Duodenal mucosa (tissue), 2 donors: ENCODE measurements at regions not wholly inside any gene's neighbourhood (a gene's known extent, or its start where the extent isn't known, plus 50 kb on each side); places are given as distances from the start of the nearest gene placed in this dataset.

Experiments used
- H3K27ac ChIP-seq: one replicate; pipeline ENCODE4 v1.7.0; 2013; ENCODE audit warnings: low read depth, low read length
- H3K27me3 ChIP-seq, 2 donors: one replicate each; pipeline ENCODE4 v1.7.0; 2013; ENCODE audit warnings: low read length in 2 of 2, control low read depth in 1 of 2; ENCODE audit not compliant: insufficient read depth in 2 of 2, control insufficient read depth in 1 of 2
- H3K36me3 ChIP-seq, 2 donors: one replicate each; pipeline ENCODE4 v1.7.0; 2013; ENCODE audit warnings: low read length in 2 of 2, control low read depth in 1 of 2; ENCODE audit not compliant: insufficient read depth in 2 of 2, control insufficient read depth in 1 of 2
- H3K4me1 ChIP-seq, 2 donors: one replicate each; pipeline ENCODE4 v1.7.0; 2013; ENCODE audit warnings: low read length in 2 of 2, control low read depth in 1 of 2; ENCODE audit not compliant: insufficient read depth in 2 of 2, control insufficient read depth in 1 of 2
- H3K4me3 ChIP-seq, 2 donors: one replicate each; pipeline ENCODE4 v1.7.0; 2013; ENCODE audit warnings: low read length in 2 of 2, low read depth in 1 of 2
- H3K9ac ChIP-seq, 2 donors: one replicate each; pipeline ENCODE4 v1.7.0; 2013; ENCODE audit warnings: low read length in 2 of 2, low read depth in 1 of 2
- H3K9me3 ChIP-seq, 2 donors: one replicate each; pipeline ENCODE4 v1.7.0; 2013; ENCODE audit warnings: low read length in 2 of 2, control low read depth in 1 of 2; ENCODE audit not compliant: control insufficient read depth in 1 of 2

GRCh38 chr5:83846624-83847350, 126.1 kb upstream of the HAPLN1 start:
- no peaks in the 10 kb centered on the region for H3K36me3 ChIP-seq

GRCh38 chr5:83844449-83845068, 123.9 kb upstream of the HAPLN1 start:
- Histone ChIP-seq H3K27me3 (no peaks in the 10 kb centered on the region), H3K9me3 (no peaks in the 10 kb centered on the region), H3K36me3 (no peaks in the 10 kb centered on the region), H3K9ac (no peak overlapping the region), H3K4me3 (peak overlapping the region; percentile 16 to 38), H3K27ac (no peak overlapping the region), H3K4me1 (no peaks in the 10 kb centered on the region)

More at GRCh38 chr5:83846624-83847350, 126.1 kb upstream of the HAPLN1 start:
- Histone ChIP-seq H3K9ac (no peak overlapping the region), H3K27ac (no peak overlapping the region), H3K9me3 (no peaks in the 10 kb centered on the region), H3K4me1 (no peaks in the 10 kb centered on the region), H3K27me3 (no peaks in the 10 kb centered on the region), H3K4me3 (no peak overlapping the region)

GRCh38 chr5:83839788-83840187, 119.1 kb upstream of the HAPLN1 start:
- no peaks in the 10 kb centered on the region for H3K27me3 ChIP-seq

GRCh38 chr5:83839256-83839655, 118.6 kb upstream of the HAPLN1 start:
- no peaks in the 10 kb centered on the region for H3K4me1 ChIP-seq
- H3K4me3 ChIP-seq: no peak overlapping the region
- no peak overlapping the region for H3K9ac ChIP-seq
- H3K27ac ChIP-seq: no peak overlapping the region
- no peaks in the 10 kb centered on the region for H3K36me3 ChIP-seq
- no peaks in the 10 kb centered on the region for H3K27me3 ChIP-seq
- no peaks in the 10 kb centered on the region for H3K9me3 ChIP-seq

More at GRCh38 chr5:83839788-83840187, 119.1 kb upstream of the HAPLN1 start:
- no peak overlapping the region for H3K9ac ChIP-seq
- H3K9me3 ChIP-seq: no peaks in the 10 kb centered on the region
- H3K27ac ChIP-seq: no peak overlapping the region
- no peaks in the 10 kb centered on the region for H3K36me3 ChIP-seq
- H3K4me1 ChIP-seq: no peaks in the 10 kb centered on the region
- H3K4me3 ChIP-seq: no peak overlapping the region

GRCh38 chr5:83837265-83837907, 116.7 kb upstream of the HAPLN1 start:
- Histone ChIP-seq H3K9ac (no peak overlapping the region), H3K9me3 (no peaks in the 10 kb centered on the region), H3K36me3 (no peaks in the 10 kb centered on the region), H3K4me3 (no peak overlapping the region), H3K4me1 (no peaks in the 10 kb centered on the region), H3K27ac (no peak overlapping the region), H3K27me3 (no peaks in the 10 kb centered on the region)

- Histone ChIP-seq H3K9me3 (no peaks in the 10 kb centered on the region), H3K27me3 (no peaks in the 10 kb centered on the region), H3K9ac (no peak overlapping the region), H3K36me3 (no peaks in the 10 kb centered on the region), H3K4me3 (no peak overlapping the region), H3K27ac (no peak overlapping the region), H3K4me1 (no peaks in the 10 kb centered on the region)
These were observed 113.7 kb upstream of the HAPLN1 start for GRCh38 chr5:83834306-83834705.

GRCh38 chr5:83831834-83832233, 111.2 kb upstream of the HAPLN1 start:
- Histone ChIP-seq H3K4me3 (no peak overlapping the region), H3K27ac (no peak overlapping the region), H3K9me3 (no peaks in the 10 kb centered on the region), H3K9ac (no peak overlapping the region), H3K27me3 (no peaks in the 10 kb centered on the region), H3K36me3 (no peaks in the 10 kb centered on the region), H3K4me1 (no peaks in the 10 kb centered on the region)

GRCh38 chr5:83827111-83827557, 106.5 kb upstream of the HAPLN1 start:
- H3K27me3 ChIP-seq: no peaks in the 10 kb centered on the region
- H3K4me1 ChIP-seq: no peaks in the 10 kb centered on the region
- no peak overlapping the region for H3K4me3 ChIP-seq
- no peaks in the 10 kb centered on the region for H3K36me3 ChIP-seq
- H3K9ac ChIP-seq: no peak overlapping the region
- no peak overlapping the region for H3K27ac ChIP-seq
- H3K9me3 ChIP-seq: no peaks in the 10 kb centered on the region

GRCh38 chr5:83817591-83817990, 96.9 kb upstream of the HAPLN1 start:
- Histone ChIP-seq H3K4me1 (no peaks in the 10 kb centered on the region), H3K9ac (no peak overlapping the region), H3K27me3 (no peaks in the 10 kb centered on the region), H3K4me3 (no peak overlapping the region), H3K36me3 (no peaks in the 10 kb centered on the region), H3K27ac (no peak overlapping the region), H3K9me3 (no peaks in the 10 kb centered on the region)

GRCh38 chr5:83815661-83816060, 95.0 kb upstream of the HAPLN1 start:
- Histone ChIP-seq H3K27ac (no peak overlapping the region), H3K27me3 (no peaks in the 10 kb centered on the region), H3K9ac (no peak overlapping the region), H3K4me1 (no peaks in the 10 kb centered on the region), H3K36me3 (no peaks in the 10 kb centered on the region), H3K4me3 (no peak overlapping the region), H3K9me3 (no peaks in the 10 kb centered on the region)
